Kidney (tissue), 13 donors: ENCODE measurements at regions not wholly inside any gene's neighbourhood (a gene's known extent, or its start where the extent isn't known, plus 50 kb on each side); places are given as distances from the start of the nearest gene placed in this dataset.

ENCODE experiments used
- DNase-seq, 5 donors: peaks; one replicate each; pipeline ENCODE4 v3.0.0-alpha.2; 2013 to 2020
- FAIRE-seq: peaks from 2 replicates; lab custom pipeline; 2012; peaks lifted over from hg19 to GRCh38; lab: Jason Lieb, UNC
- H3K27ac ChIP-seq, 2 donors: one replicate each; pipeline ENCODE4 v1.7.0; 2013; ENCODE audit warnings: low read depth in 2 of 2, low read length in 2 of 2, inconsistent platforms in 1 of 2
- H3K27me3 ChIP-seq: one replicate; pipeline ENCODE4 v1.7.1; 2013; ENCODE audit warnings: low read length, inconsistent platforms; ENCODE audit not compliant: control insufficient read depth, insufficient read depth
- H3K36me3 ChIP-seq, 3 donors: one replicate each; pipeline versions ENCODE4 v1.7.0 to v1.7.1; 2013; ENCODE audit warnings: low read length in 3 of 3, control low read depth in 1 of 3, inconsistent platforms in 1 of 3; ENCODE audit not compliant: insufficient read depth in 3 of 3, control insufficient read depth in 2 of 3
- H3K4me1 ChIP-seq, 3 donors: one replicate each; pipeline versions ENCODE4 v1.7.0 to v1.7.1; 2013; ENCODE audit warnings: low read length in 3 of 3, inconsistent platforms in 1 of 3, low read depth in 1 of 3; ENCODE audit not compliant: control insufficient read depth in 2 of 3, insufficient read depth in 2 of 3
- H3K4me3 ChIP-seq, 3 donors: one replicate each; pipeline versions ENCODE4 v1.7.0 to v1.8.1; 2013; ENCODE audit warnings: low read length in 3 of 3, control low read depth in 1 of 3, inconsistent platforms in 1 of 3
- H3K9ac ChIP-seq, 3 donors: one replicate each; pipeline versions ENCODE4 v1.7.0 to v1.7.1; 2013; ENCODE audit warnings: low read length in 3 of 3, control low read depth in 1 of 3, inconsistent platforms in 1 of 3
- H3K9me3 ChIP-seq, 3 donors: one replicate each; pipeline versions ENCODE4 v1.7.0 to v1.7.1; 2013; ENCODE audit warnings: low read length in 3 of 3, control low read depth in 1 of 3, inconsistent platforms in 1 of 3; ENCODE audit not compliant: control insufficient read depth in 2 of 3, insufficient read depth in 1 of 3
- intact Hi-C: fragments of 100-400 bp; cut with DNase I; formaldehyde crosslinking; loops from one replicate; pipeline ENCODE4 v1.11.1; 2022
- TF ChIP-seq, protein P1 (sequence below): IDR thresholded peaks from 3 replicates; pipeline ENCODE4 v1.5.1; 2012; ENCODE audit warnings: mild to moderate bottlenecking, moderate library complexity, borderline replicate concordance; ENCODE audit not compliant: insufficient read depth; ENCODE audit errors: extremely low read depth
- donor health status: control.
- donor health status: control.
- donor health status: control.
- donor health status: control.
- donor health status: control.
- donor health status: DM: yes; HTN: yes; CAD: no.
- donor health status: Normal renal cell carcinoma (clear cell type).

DNA sequence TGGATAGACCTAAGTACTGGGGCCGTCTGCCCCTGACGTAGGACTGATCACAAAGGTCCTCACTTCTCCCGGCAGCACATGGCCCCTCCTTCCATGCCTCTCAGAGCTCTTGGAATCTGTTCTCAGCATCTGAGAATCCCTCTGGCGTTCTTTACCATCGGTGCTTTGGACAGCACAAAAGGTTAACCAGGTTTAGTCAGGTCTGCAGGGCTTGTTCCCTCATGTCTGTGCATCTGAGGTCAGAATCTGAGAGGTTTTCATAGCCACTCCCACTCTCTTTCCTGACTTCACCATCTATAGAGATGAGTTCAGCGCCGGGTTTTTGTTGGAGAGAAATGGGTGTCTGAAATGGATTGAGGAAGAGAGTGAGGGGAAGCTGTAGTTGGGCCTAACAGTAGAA lies 130.0 kb upstream of the ARHGAP5 start:
- Histone ChIP-seq H3K27ac (no peak overlapping the region), H3K27me3 (no peaks in the 10 kb centered on the region), H3K4me3 (no peak overlapping the region), H3K9ac (no peak overlapping the region), H3K36me3 (no peaks in the 10 kb centered on the region), H3K9me3 (no peaks in the 10 kb centered on the region), H3K4me1 (peaks cover 0 to 3% (median 0%) of the 10 kb centered on the region in 3 donors)
- DNase-seq (no peak), FAIRE-seq (no peak)
- TF ChIP-seq, protein P1, sequence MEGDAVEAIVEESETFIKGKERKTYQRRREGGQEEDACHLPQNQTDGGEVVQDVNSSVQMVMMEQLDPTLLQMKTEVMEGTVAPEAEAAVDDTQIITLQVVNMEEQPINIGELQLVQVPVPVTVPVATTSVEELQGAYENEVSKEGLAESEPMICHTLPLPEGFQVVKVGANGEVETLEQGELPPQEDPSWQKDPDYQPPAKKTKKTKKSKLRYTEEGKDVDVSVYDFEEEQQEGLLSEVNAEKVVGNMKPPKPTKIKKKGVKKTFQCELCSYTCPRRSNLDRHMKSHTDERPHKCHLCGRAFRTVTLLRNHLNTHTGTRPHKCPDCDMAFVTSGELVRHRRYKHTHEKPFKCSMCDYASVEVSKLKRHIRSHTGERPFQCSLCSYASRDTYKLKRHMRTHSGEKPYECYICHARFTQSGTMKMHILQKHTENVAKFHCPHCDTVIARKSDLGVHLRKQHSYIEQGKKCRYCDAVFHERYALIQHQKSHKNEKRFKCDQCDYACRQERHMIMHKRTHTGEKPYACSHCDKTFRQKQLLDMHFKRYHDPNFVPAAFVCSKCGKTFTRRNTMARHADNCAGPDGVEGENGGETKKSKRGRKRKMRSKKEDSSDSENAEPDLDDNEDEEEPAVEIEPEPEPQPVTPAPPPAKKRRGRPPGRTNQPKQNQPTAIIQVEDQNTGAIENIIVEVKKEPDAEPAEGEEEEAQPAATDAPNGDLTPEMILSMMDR = no peak
- intact Hi-C loops = no loop called here

DNA sequence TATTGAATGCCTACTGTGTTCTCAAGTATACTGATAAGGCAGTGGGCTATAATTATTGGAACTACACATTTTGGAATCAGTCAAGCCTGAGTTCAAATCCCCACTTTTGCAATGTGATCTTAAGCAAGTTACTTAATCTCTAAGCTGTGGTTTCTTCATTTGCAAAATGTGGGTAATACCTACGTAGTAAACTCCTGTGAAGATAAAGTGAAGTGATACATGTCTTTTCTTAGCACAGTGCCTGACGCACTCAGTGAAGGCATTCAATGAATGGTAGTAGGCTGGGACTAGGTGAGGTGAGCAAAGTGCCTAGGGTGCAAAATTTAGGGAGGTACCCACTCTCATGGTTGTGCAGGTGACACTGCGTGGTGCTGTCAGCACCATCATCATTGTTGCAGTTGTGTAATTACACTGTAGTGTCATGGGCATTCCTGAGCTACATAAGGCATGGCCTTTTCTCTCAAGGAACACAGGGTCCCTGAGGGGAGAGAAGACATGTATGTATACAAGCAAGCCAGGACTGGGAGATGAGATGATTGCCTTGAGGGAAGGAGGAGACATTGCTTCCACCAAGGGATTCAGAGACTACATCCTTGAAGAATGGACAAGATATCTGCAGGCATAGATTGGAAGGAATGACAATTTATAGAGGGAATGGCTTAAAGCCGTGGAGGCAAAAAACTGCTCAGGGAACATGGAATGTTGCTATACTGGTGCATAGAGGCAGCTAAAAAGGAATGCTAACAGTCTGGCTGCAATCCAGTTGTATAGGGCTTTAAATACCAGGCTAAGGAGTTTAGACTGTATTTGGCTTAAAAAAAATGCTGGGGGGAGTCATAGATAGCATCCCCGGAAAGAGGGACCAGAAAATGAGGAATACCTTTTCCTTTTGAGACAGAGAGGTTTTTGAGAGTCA lies 129.2 kb upstream of the ARHGAP5 start:
- intact Hi-C loops = no loop called here
- H3K4me3 ChIP-seq = no peak overlapping the region
- FAIRE-seq (no peak), DNase-seq (no peak)
- H3K9me3 ChIP-seq = no peaks in the 10 kb centered on the region
- TF ChIP-seq, protein P1 = no peak
- no peak overlapping the region for H3K27ac ChIP-seq
- no peaks in the 10 kb centered on the region for H3K27me3 ChIP-seq
- no peaks in the 10 kb centered on the region for H3K36me3 ChIP-seq
- H3K9ac ChIP-seq = no peak overlapping the region
- peaks cover 0 to 3% (median 0%) of the 10 kb centered on the region in 3 donors for H3K4me1 ChIP-seq

DNA sequence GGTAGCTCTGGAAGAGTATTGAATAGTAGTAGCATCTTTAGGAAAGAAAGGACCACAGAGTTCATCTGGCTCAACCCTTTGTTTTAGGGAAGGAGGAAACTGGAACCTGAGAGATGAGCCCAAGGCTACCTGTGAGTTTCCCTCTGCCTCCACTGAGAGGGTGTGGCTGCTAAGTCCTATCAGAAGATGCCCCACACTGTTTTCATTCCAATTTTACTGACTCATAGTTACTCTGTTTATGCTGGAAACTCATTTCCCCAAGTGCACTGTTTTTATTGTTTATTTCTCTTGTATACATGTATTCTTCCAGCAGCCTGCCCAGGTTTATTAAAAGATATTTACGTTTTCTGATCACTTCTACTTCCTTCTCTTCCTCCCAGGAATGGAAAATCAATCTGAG lies 127.4 kb upstream of the ARHGAP5 start:
- Histone ChIP-seq H3K9ac (no peak overlapping the region), H3K27me3 (no peaks in the 10 kb centered on the region), H3K9me3 (no peaks in the 10 kb centered on the region), H3K36me3 (no peaks in the 10 kb centered on the region), H3K4me3 (no peak overlapping the region), H3K27ac (peak overlapping the region in 1 of 2 donors; percentile 3), H3K4me1 (peaks cover 0 to 3% (median 0%) of the 10 kb centered on the region in 3 donors)
- intact Hi-C loops = no loop called here
- no peak for DNase-seq
- TF ChIP-seq, protein P1 = no peak
- FAIRE-seq = no peak
